ENCODE measurements at regions not wholly inside any gene's neighbourhood (a gene's known extent, or its start where the extent isn't known, plus 50 kb on each side); places are given as distances from the start of the nearest gene placed in this dataset.

DNA sequence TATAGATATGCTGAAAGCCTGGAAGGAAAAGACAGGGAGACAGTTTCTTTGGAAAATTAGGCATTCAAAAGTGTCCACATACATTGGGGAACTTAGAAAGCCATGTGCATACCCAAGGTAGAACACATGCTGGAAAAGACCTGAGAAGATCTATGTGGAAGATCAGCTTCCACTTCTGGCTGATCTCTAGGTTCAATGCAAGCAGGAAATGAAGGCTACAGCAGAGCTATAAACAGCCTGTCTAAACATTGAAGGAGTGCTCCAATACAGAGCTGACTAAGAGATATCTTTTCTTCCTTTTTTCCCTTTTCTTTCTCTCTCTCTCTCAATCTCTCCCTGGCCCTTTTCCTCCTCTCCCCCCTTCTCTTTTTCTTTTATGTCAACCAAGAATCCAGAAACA is 73.6 kb upstream of the TCF12 start:
- TF ChIP-seq, protein P1, sequence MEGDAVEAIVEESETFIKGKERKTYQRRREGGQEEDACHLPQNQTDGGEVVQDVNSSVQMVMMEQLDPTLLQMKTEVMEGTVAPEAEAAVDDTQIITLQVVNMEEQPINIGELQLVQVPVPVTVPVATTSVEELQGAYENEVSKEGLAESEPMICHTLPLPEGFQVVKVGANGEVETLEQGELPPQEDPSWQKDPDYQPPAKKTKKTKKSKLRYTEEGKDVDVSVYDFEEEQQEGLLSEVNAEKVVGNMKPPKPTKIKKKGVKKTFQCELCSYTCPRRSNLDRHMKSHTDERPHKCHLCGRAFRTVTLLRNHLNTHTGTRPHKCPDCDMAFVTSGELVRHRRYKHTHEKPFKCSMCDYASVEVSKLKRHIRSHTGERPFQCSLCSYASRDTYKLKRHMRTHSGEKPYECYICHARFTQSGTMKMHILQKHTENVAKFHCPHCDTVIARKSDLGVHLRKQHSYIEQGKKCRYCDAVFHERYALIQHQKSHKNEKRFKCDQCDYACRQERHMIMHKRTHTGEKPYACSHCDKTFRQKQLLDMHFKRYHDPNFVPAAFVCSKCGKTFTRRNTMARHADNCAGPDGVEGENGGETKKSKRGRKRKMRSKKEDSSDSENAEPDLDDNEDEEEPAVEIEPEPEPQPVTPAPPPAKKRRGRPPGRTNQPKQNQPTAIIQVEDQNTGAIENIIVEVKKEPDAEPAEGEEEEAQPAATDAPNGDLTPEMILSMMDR (IDR thresholded peaks at IDR 0.05) = no peak
- no peak for TF ChIP-seq POLR2A (IDR thresholded peaks at IDR 0.05)
